Neural progenitor cell (in vitro differentiated cells): ENCODE measurements at regions not wholly inside any gene's neighbourhood (a gene's known extent, or its start where the extent isn't known, plus 50 kb on each side); places are given as distances from the start of the nearest gene placed in this dataset.

Experiments
- DNase-seq: peaks from one replicate; pipeline ENCODE4 v3.0.0-alpha.2; 2016; ENCODE audit warnings: low spot score
- H2AFZ ChIP-seq: fragments of 200-600 bp; sonication (generic); replicated peaks from 2 replicates; pipeline ENCODE4 v1.6.1; 2016; ENCODE audit warnings: antibody characterized with exemption
- H3F3A ChIP-seq: fragments of 200-600 bp; sonication (generic); 2 replicates; pipeline ENCODE4 v1.6.1; 2016; ENCODE audit warnings: antibody characterized with exemption, low read depth
- H3K27ac ChIP-seq: fragments of 200-600 bp; sonication (generic); 2 replicates; pipeline ENCODE4 v1.5.1; 2016; ENCODE audit warnings: mild to moderate bottlenecking
- H3K27me3 ChIP-seq: fragments of 200-600 bp; sonication (generic); 2 replicates; pipeline ENCODE4 v1.6.1; 2016; ENCODE audit warnings: mild to moderate bottlenecking, moderate library complexity
- H3K36me3 ChIP-seq: fragments of 200-600 bp; sonication (generic); 2 replicates; pipeline ENCODE4 v1.5.1; 2016
- H3K4me1 ChIP-seq: fragments of 200-600 bp; sonication (generic); 2 replicates; pipeline ENCODE4 v1.6.1; 2016; ENCODE audit warnings: mixed run types
- H3K4me2 ChIP-seq: fragments of 200-600 bp; sonication (generic); 2 replicates; pipeline ENCODE4 v1.6.1; 2016
- H3K4me3 ChIP-seq: fragments of 200-600 bp; sonication (generic); 2 replicates; pipeline ENCODE4 v1.5.1; 2016
- H3K79me2 ChIP-seq: fragments of 200-600 bp; sonication (generic); 2 replicates; pipeline ENCODE4 v1.6.1; 2016; ENCODE audit warnings: low read depth
- H3K9ac ChIP-seq: fragments of 200-600 bp; sonication (generic); 2 replicates; pipeline ENCODE4 v1.6.1; 2016
- H3K9me3 ChIP-seq: fragments of 200-600 bp; sonication (generic); 2 replicates; pipeline ENCODE4 v1.5.1; 2016; ENCODE audit warnings: low read depth
- H4K20me1 ChIP-seq: fragments of 200-600 bp; sonication (generic); 2 replicates; pipeline ENCODE4 v1.6.1; 2016; ENCODE audit warnings: low read depth
- H3K27ac Mint-ChIP-seq: 3 replicates; pipeline ENCODE4 v1.8.0; 2021; ENCODE audit warnings: mixed read lengths
- H3K27me3 Mint-ChIP-seq: 2 replicates; pipeline ENCODE4 v1.8.0; 2022; ENCODE audit warnings: low read depth, mild to moderate bottlenecking, inconsistent platforms, moderate library complexity, mixed read lengths; ENCODE audit not compliant: insufficient read depth
- H3K36me3 Mint-ChIP-seq: 3 replicates; pipeline ENCODE4 v1.8.0; 2021; ENCODE audit warnings: mixed read lengths
- H3K4me1 Mint-ChIP-seq: 3 replicates; pipeline ENCODE4 v1.8.0; 2021; ENCODE audit warnings: mixed read lengths
- H3K4me3 Mint-ChIP-seq: 3 replicates; pipeline ENCODE4 v1.8.0; 2021; ENCODE audit warnings: mild to moderate bottlenecking, moderate library complexity, mixed read lengths
- H3K9me3 Mint-ChIP-seq: 3 replicates; pipeline ENCODE4 v1.8.0; 2020; ENCODE audit warnings: mixed read lengths
- EZH2 ChIP-seq: fragments of 200-600 bp; sonication (generic); IDR thresholded peaks from 2 replicates; pipeline ENCODE4 v1.6.1; 2017; ENCODE audit warnings: antibody characterized with exemption, mild to moderate bottlenecking, moderate library complexity
- EZH2phosphoT487 ChIP-seq: fragments of 200-600 bp; sonication (generic); IDR thresholded peaks from 2 replicates; pipeline ENCODE4 v1.6.1; 2017; ENCODE audit warnings: antibody characterized with exemption
- TF ChIP-seq, protein P1 (sequence below): fragments of 200-600 bp; sonication (generic); IDR thresholded peaks from 2 replicates; pipeline ENCODE4 v1.5.1; 2017; ENCODE audit warnings: antibody characterized with exemption, mild to moderate bottlenecking

DNA sequence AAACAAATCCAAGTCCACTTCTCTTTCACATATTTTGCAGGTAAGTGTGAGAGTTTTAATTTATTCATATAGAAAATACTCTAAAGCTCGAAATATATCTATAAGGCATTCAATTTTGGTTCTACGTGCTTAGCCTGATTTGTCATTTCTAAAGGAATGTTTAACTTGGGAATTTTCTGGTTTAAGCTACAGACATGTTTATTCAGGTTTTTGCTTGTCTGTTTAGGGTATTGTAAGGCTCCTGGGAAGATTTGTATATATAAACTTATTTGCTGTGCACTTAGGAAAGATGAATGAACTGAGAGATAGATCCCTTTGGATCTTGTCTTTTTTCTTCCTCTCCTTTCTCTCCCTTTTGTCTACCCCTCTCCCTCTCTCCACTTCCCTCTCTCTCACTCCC is 185.9 kb upstream of the NEIL3 start:
- Histone ChIP-seq H3K4me1 (no peaks in the 10 kb centered on the region), H3K4me2 (no peak overlapping the region), H3K9me3 (no peaks in the 10 kb centered on the region), H3K9ac (no peak overlapping the region), H4K20me1 (no peaks in the 10 kb centered on the region), H3K4me3 (no peak overlapping the region), H2AFZ (no peak overlapping the region), H3K36me3 (no peaks in the 10 kb centered on the region), H3F3A (no peaks in the 10 kb centered on the region), H3K27me3 (no peaks in the 10 kb centered on the region), H3K79me2 (no peaks in the 10 kb centered on the region), H3K27ac (no peak overlapping the region)
- no peak overlapping the region for H3K4me3 Mint-ChIP-seq
- no peak overlapping the region for H3K27ac Mint-ChIP-seq
- H3K9me3 Mint-ChIP-seq, result peaks cover 31% of the 10 kb centered on the region
- peaks cover 5% of the 10 kb centered on the region for H3K36me3 Mint-ChIP-seq
- H3K27me3 Mint-ChIP-seq, result no peaks in the 10 kb centered on the region
- peaks cover 2% of the 10 kb centered on the region for H3K4me1 Mint-ChIP-seq
- DNase-seq, result no peak
- TF ChIP-seq EZH2 (no peak), EZH2phosphoT487 (no peak)
- TF ChIP-seq, protein P1, sequence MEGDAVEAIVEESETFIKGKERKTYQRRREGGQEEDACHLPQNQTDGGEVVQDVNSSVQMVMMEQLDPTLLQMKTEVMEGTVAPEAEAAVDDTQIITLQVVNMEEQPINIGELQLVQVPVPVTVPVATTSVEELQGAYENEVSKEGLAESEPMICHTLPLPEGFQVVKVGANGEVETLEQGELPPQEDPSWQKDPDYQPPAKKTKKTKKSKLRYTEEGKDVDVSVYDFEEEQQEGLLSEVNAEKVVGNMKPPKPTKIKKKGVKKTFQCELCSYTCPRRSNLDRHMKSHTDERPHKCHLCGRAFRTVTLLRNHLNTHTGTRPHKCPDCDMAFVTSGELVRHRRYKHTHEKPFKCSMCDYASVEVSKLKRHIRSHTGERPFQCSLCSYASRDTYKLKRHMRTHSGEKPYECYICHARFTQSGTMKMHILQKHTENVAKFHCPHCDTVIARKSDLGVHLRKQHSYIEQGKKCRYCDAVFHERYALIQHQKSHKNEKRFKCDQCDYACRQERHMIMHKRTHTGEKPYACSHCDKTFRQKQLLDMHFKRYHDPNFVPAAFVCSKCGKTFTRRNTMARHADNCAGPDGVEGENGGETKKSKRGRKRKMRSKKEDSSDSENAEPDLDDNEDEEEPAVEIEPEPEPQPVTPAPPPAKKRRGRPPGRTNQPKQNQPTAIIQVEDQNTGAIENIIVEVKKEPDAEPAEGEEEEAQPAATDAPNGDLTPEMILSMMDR, result no peak

DNA sequence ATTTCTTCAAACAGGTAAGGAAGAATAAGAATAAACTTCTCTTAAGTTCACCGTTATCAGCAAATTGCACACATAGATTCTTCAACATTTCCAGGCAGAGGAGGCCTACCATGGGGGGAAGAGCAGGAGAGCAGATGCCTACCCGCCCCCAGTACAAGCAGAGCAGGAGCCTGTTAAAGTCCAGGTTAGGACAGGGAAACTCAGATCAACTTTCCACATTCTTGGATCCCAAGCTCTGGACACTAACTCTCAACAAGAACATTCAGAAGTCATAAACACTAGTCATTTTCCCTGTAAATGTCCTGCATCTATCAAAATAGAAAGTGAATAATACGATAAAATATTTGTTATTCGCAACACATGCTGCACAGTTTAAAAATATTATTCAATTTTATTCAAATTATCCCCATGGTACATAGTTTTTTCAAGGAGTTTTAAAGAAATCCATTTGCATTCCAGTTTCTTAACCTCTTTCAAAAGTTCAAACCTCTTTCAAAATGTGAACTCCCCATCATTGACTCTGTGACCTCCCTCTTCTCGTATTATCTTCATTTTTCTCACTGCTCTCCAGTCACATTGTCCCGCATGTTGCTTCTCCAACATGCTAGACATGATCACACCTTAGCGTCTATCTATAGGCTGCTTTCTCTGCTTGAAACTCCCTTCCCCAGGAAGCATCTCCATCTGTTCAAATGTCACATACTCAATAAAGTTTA is 185.2 kb upstream of the NEIL3 start:
- H3K4me1 Mint-ChIP-seq, result no peaks in the 10 kb centered on the region
- Histone ChIP-seq H3K9me3 (no peaks in the 10 kb centered on the region), H3K4me2 (no peak overlapping the region), H3K79me2 (no peaks in the 10 kb centered on the region), H3K27ac (no peak overlapping the region), H3K9ac (no peak overlapping the region), H3K4me3 (no peak overlapping the region), H4K20me1 (no peaks in the 10 kb centered on the region), H3K36me3 (no peaks in the 10 kb centered on the region), H3K4me1 (no peaks in the 10 kb centered on the region), H3K27me3 (no peaks in the 10 kb centered on the region), H3F3A (no peaks in the 10 kb centered on the region), H2AFZ (no peak overlapping the region)
- no peak for DNase-seq
- H3K9me3 Mint-ChIP-seq, result peaks cover 33% of the 10 kb centered on the region
- H3K4me3 Mint-ChIP-seq, result no peak overlapping the region
- TF ChIP-seq EZH2 (no peak), EZH2phosphoT487 (no peak)
- TF ChIP-seq, protein P1, result no peak
- H3K27ac Mint-ChIP-seq, result no peak overlapping the region
- H3K36me3 Mint-ChIP-seq, result peaks cover 7% of the 10 kb centered on the region
- no peaks in the 10 kb centered on the region for H3K27me3 Mint-ChIP-seq

DNA sequence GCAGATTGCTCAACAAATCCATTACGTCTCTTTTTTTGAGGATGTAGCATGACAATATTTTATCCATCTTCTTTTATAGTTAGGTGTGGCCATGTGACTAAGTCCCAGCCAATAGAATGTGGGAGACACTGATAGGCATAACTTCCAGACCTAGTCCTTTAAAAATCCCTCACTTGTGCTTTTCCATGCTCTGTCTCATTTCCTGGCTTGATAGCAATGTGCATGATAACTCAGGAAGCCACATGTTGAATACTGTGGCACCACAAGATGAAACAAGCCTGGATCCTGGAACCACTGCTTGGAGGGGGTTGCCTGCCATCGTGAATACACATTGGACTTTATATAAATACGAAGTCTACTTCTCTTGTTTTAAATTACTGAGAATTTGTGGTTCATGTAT is 184.0 kb upstream of the NEIL3 start:
- Histone ChIP-seq H2AFZ (no peak overlapping the region), H3K36me3 (no peaks in the 10 kb centered on the region), H3K4me1 (no peaks in the 10 kb centered on the region), H3F3A (no peaks in the 10 kb centered on the region), H3K79me2 (no peaks in the 10 kb centered on the region), H3K27ac (no peak overlapping the region), H3K4me2 (no peak overlapping the region), H3K9ac (no peak overlapping the region), H3K4me3 (no peak overlapping the region), H3K27me3 (no peaks in the 10 kb centered on the region), H4K20me1 (no peaks in the 10 kb centered on the region), H3K9me3 (no peaks in the 10 kb centered on the region)
- Mint-ChIP-seq H3K4me3 (no peak overlapping the region), H3K27me3 (peaks cover 2% of the 10 kb centered on the region), H3K4me1 (no peaks in the 10 kb centered on the region), H3K9me3 (peaks cover 29% of the 10 kb centered on the region), H3K36me3 (peaks cover 4% of the 10 kb centered on the region), H3K27ac (no peak overlapping the region)
- no peak for DNase-seq
- TF ChIP-seq EZH2phosphoT487 (no peak), EZH2 (no peak)
- TF ChIP-seq, protein P1, result no peak
